Suprapubic skin (tissue), 4 donors: ENCODE measurements at regions not wholly inside any gene's neighbourhood (a gene's known extent, or its start where the extent isn't known, plus 50 kb on each side); places are given as distances from the start of the nearest gene placed in this dataset.

Experiments
- DNase-seq, 2 donors: peaks; one replicate each; pipeline ENCODE4 v3.0.0-alpha.2; 2019; ENCODE audit warnings: low spot score in 2 of 2
- H3K27ac ChIP-seq: fragments of 200-600 bp; sonication (generic); one replicate; pipeline ENCODE4 v1.5.1; 2019
- H3K27me3 ChIP-seq: fragments of 200-600 bp; sonication (generic); one replicate; pipeline ENCODE4 v1.5.1; 2019
- H3K36me3 ChIP-seq: fragments of 200-600 bp; sonication (generic); one replicate; pipeline ENCODE4 v1.5.1; 2019
- H3K4me1 ChIP-seq: fragments of 200-600 bp; sonication (generic); one replicate; pipeline ENCODE4 v1.5.1; 2019
- H3K4me3 ChIP-seq: fragments of 200-600 bp; sonication (generic); one replicate; pipeline ENCODE4 v1.5.1; 2019; ENCODE audit warnings: mild to moderate bottlenecking
- H3K9me3 ChIP-seq: fragments of 200-600 bp; sonication (generic); one replicate; pipeline ENCODE4 v1.5.1; 2019
- CTCF ChIP-seq, 2 donors: fragments of 200-600 bp in 1 of 2; fragments of 450-650 bp in 1 of 2; sonication (generic) in 1 of 2; IDR thresholded peaks; one replicate each; pipeline ENCODE4 v1.5.1; 2016 to 2019; ENCODE audit warnings: antibody characterized with exemption in 2 of 2, mild to moderate bottlenecking in 1 of 2, moderate library complexity in 1 of 2
- EP300 ChIP-seq: sonication (generic); formaldehyde crosslinking; IDR thresholded peaks from one replicate; pipeline ENCODE4 v1.6.1; 2017; ENCODE audit warnings: antibody characterized with exemption
- POLR2A ChIP-seq, 2 donors: fragments of 450-650 bp; IDR thresholded peaks; one replicate each; pipeline ENCODE4 v1.6.1; 2017; ENCODE audit warnings: antibody characterized with exemption in 2 of 2, mild to moderate bottlenecking in 2 of 2, moderate library complexity in 2 of 2
- POLR2AphosphoS5 ChIP-seq, 3 donors: sonication (generic); formaldehyde crosslinking; IDR thresholded peaks; one replicate each; pipeline ENCODE4 v1.6.1; 2017; ENCODE audit warnings: antibody characterized with exemption in 3 of 3
- WGBS: methylation state at CpG from one replicate; pipeline ENCODE4 v1.1.5; 2018; 5-methylcytosine and 5-hydroxymethylcytosine counted together

DNA sequence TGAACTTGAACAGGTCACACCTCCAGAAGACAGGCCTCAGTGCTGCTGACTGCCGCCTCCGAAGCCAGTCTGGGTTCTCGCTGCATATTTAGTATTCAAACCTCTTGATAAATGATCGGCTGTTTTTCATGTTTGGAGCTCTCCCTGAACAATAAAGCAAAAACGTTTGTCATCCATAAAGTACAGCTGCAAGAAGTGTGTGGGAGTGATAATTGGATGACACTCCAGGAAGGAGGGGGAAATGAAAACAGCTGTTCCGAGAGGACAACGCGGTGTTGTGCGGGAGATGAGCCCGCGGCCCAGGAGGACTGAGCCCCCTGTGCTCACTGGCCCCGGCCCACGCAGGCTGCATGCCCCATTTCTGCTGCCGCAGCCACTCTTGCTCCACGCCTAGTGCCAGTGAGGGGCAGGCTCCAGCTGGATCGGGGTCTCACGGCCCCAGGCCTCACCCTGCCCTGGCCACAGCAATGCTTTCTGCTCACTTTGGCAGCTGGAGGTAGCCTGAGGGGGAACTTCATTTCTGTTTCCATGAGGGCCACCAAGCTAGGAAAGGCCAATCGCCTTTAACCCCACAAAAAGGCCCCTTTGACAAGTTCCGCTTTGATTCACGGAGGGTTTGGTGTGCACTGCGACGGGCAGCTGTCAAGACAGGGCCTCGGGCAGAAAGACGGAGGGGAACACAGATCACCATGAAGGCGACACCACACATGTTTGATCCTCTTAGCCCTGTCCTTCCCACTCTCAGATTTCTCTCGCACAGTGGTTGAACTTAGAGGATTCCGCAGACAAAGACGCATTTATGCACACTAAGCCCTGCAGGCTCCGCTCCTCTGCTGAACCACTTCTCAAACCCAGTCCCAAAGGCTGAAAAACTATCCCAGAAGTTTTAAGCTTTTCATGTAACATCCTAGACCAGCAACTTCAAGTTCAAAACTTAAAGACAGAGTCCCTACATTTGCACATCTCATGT is 537.6 kb downstream of the EFNB2 start:
- Histone ChIP-seq H3K9me3 (no peaks in the 10 kb centered on the region), H3K4me1 (peaks cover 5% of the 10 kb centered on the region), H3K27ac (peak overlapping the region; percentile 37), H3K36me3 (no peaks in the 10 kb centered on the region), H3K27me3 (no peaks in the 10 kb centered on the region), H3K4me3 (no peak overlapping the region)
- WGBS = 67% methylated on average over 29 of the region's 29 CpGs
- DNase-seq = no peak
- TF ChIP-seq EP300 (no peak), CTCF (IDR thresholded peaks at IDR 0.05) (no peak), POLR2A (IDR thresholded peaks at IDR 0.05) (no peak), POLR2AphosphoS5 (IDR thresholded peaks at IDR 0.05) (no peak)

GRCh38 chr13:105996391-105997025 is 539.0 kb downstream of the EFNB2 start:
- WGBS = 90% methylated on average over 13 of the region's 13 CpGs
- TF ChIP-seq POLR2AphosphoS5 (IDR thresholded peaks at IDR 0.05) = no peak
- TF ChIP-seq POLR2A (IDR thresholded peaks at IDR 0.05) = no peak
- TF ChIP-seq CTCF (IDR thresholded peaks at IDR 0.05) = no peak
- TF ChIP-seq EP300 = no peak
- DNase-seq = no peak
- Histone ChIP-seq H3K27ac (no peak overlapping the region), H3K4me1 (peaks cover 14% of the 10 kb centered on the region), H3K4me3 (no peak overlapping the region), H3K9me3 (no peaks in the 10 kb centered on the region), H3K27me3 (no peaks in the 10 kb centered on the region), H3K36me3 (no peaks in the 10 kb centered on the region)

GRCh38 chr13:105994340-105994739 is 541.1 kb downstream of the EFNB2 start:
- Histone ChIP-seq H3K36me3 (no peaks in the 10 kb centered on the region), H3K27ac (no peak overlapping the region), H3K4me1 (peaks cover 14% of the 10 kb centered on the region), H3K9me3 (no peaks in the 10 kb centered on the region), H3K4me3 (no peak overlapping the region), H3K27me3 (no peaks in the 10 kb centered on the region)
- WGBS = 92% methylated on average over 5 of the region's 5 CpGs
- TF ChIP-seq EP300 (no peak), POLR2A (IDR thresholded peaks at IDR 0.05) (no peak), POLR2AphosphoS5 (IDR thresholded peaks at IDR 0.05) (no peak), CTCF (IDR thresholded peaks at IDR 0.05) (no peak)
- DNase-seq = no peak

DNA sequence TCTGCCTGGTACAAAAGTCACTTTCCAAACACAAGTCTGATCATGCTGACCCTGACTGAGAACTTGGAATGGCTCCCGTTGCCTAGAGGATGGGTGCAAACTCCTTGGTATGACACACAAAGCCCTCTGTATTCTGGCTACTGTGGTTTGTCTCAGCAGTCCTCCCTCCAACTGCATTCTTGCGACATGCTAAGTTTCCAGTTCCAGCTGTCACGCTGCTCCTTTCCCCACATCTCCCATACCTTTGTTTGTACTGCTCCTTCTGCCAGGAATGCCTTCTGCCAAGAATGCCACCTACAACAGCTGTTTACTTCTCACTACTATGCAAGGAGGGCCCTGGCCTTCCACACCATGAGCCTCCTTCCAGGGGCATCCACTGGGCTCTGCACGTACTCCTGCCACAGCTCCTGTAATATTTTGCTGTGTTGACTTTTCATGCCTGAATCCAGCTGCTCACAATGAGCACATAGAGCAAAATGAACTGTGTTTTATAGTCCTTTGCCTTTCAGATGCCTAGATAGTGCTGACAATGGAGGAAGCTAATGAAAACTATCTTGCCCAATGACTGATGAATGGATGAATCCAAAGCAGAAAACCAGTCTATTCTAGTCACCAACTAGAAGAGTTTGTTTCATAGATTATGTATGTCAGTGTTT is 543.7 kb downstream of the EFNB2 start:
- Histone ChIP-seq H3K4me1 (peaks cover 9% of the 10 kb centered on the region), H3K36me3 (no peaks in the 10 kb centered on the region), H3K27ac (peak overlapping the region; percentile 24), H3K4me3 (no peak overlapping the region), H3K9me3 (no peaks in the 10 kb centered on the region), H3K27me3 (no peaks in the 10 kb centered on the region)
- WGBS = 49% methylated on average over 4 of the region's 4 CpGs
- peak in 1 of 3 donors; percentile 56 for TF ChIP-seq POLR2AphosphoS5 (IDR thresholded peaks at IDR 0.05)
- no peak for TF ChIP-seq POLR2A (IDR thresholded peaks at IDR 0.05)
- DNase-seq = no peak

- H3K36me3 ChIP-seq = no peaks in the 10 kb centered on the region
- H3K4me1 ChIP-seq = peaks cover 9% of the 10 kb centered on the region
- no peak overlapping the region for H3K27ac ChIP-seq
- TF ChIP-seq POLR2A (IDR thresholded peaks at IDR 0.05) (no peak), CTCF (IDR thresholded peaks at IDR 0.05) (no peak), POLR2AphosphoS5 (IDR thresholded peaks at IDR 0.05) (no peak), EP300 (no peak)
- no peak for DNase-seq
- H3K4me3 ChIP-seq = no peak overlapping the region
- WGBS = 38% methylated on average over 1 of the region's 1 CpG
- no peaks in the 10 kb centered on the region for H3K27me3 ChIP-seq
- no peaks in the 10 kb centered on the region for H3K9me3 ChIP-seq
These were observed 544.3 kb downstream of the EFNB2 start for GRCh38 chr13:105991131-105991530.
